ENCODE measurements at regions not wholly inside any gene's neighbourhood (a gene's known extent, or its start where the extent isn't known, plus 50 kb on each side); places are given as distances from the start of the nearest gene placed in this dataset.

GRCh38 chr1:4327142-4327541, 327.3 kb upstream of the AJAP1 start:
- TF ChIP-seq, protein P1, sequence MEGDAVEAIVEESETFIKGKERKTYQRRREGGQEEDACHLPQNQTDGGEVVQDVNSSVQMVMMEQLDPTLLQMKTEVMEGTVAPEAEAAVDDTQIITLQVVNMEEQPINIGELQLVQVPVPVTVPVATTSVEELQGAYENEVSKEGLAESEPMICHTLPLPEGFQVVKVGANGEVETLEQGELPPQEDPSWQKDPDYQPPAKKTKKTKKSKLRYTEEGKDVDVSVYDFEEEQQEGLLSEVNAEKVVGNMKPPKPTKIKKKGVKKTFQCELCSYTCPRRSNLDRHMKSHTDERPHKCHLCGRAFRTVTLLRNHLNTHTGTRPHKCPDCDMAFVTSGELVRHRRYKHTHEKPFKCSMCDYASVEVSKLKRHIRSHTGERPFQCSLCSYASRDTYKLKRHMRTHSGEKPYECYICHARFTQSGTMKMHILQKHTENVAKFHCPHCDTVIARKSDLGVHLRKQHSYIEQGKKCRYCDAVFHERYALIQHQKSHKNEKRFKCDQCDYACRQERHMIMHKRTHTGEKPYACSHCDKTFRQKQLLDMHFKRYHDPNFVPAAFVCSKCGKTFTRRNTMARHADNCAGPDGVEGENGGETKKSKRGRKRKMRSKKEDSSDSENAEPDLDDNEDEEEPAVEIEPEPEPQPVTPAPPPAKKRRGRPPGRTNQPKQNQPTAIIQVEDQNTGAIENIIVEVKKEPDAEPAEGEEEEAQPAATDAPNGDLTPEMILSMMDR (IDR thresholded peaks at IDR 0.05): no peak
- TF ChIP-seq EP300 (IDR thresholded peaks at IDR 0.05) (no peak), POLR2AphosphoS5 (IDR thresholded peaks at IDR 0.05) (no peak)
